ENCODE measurements at regions not wholly inside any gene's neighbourhood (a gene's known extent, or its start where the extent isn't known, plus 50 kb on each side); places are given as distances from the start of the nearest gene placed in this dataset.

- TF ChIP-seq EZH2 (IDR thresholded peaks at IDR 0.05; ENCODE audit: borderline replicate concordance, low read length), result no peak
- no peak for TF ChIP-seq CTCF (conservative IDR thresholded peaks at IDR 0.05 in 1 of 2, IDR thresholded peaks at IDR 0.05 in 1 of 2; ENCODE audit: extremely low read depth in 1 of 2, insufficient read depth in 1 of 2, low read depth in 1 of 2, low read length in 2 of 2)
Observed at GRCh38 chr7:131727189-131727588, 170.8 kb upstream of the PODXL start.
